Keratinocyte (primary cell): ENCODE measurements at regions not wholly inside any gene's neighbourhood (a gene's known extent, or its start where the extent isn't known, plus 50 kb on each side); places are given as distances from the start of the nearest gene placed in this dataset.

Experiments
- DNase-seq: peaks from one replicate; pipeline ENCODE4 v3.0.0-alpha.2; 2011; ENCODE audit warnings: low read depth, missing footprints, low spot score
- FAIRE-seq: peaks from 2 replicates; lab custom pipeline; 2011; peaks lifted over from hg19 to GRCh38; lab: Jason Lieb, UNC
- H2AFZ ChIP-seq: 2 replicates; pipeline ENCODE4 v1.6.0; 2012; ENCODE audit warnings: low read length, control low read depth, inconsistent platforms; ENCODE audit not compliant: control insufficient read depth
- H3K27ac ChIP-seq: 2 replicates; pipeline ENCODE4 v1.5.1; 2011; ENCODE audit warnings: low read length; ENCODE audit not compliant: control insufficient read depth, insufficient read depth
- H3K27me3 ChIP-seq: 3 replicates; pipeline ENCODE4 v1.6.0; 2011; ENCODE audit warnings: low read length; ENCODE audit not compliant: control insufficient read depth, insufficient read depth; ENCODE audit errors: extremely low read depth
- H3K36me3 ChIP-seq, 2 experiments: 2 replicates in 1 of 2; 3 replicates in 1 of 2; pipeline ENCODE4 v1.5.1; 2011; ENCODE audit warnings: low read length in 2 of 2, mild to moderate bottlenecking in 1 of 2; ENCODE audit not compliant: control insufficient read depth in 2 of 2, insufficient read depth in 2 of 2; ENCODE audit errors: extremely low read depth in 1 of 2
- H3K4me1 ChIP-seq: 3 replicates; pipeline ENCODE4 v1.5.1; 2011; ENCODE audit warnings: low read length; ENCODE audit not compliant: control insufficient read depth, insufficient read depth; ENCODE audit errors: extremely low read depth
- H3K4me2 ChIP-seq: 3 replicates; pipeline ENCODE4 v1.6.0; 2011; ENCODE audit warnings: low read depth, low read length; ENCODE audit not compliant: control insufficient read depth, insufficient read depth; ENCODE audit errors: extremely low read depth
- H3K4me3 ChIP-seq, 3 experiments: fragments of 200-600 bp in 1 of 3; sonication (generic) in 1 of 3; 2 replicates in 2 of 3; 3 replicates in 1 of 3; pipeline ENCODE4 v1.5.1; 2011 to 2016; ENCODE audit warnings: low read length in 3 of 3, mild to moderate bottlenecking in 3 of 3, control low read depth in 2 of 3, inconsistent platforms in 1 of 3, low read depth in 1 of 3, mixed read lengths in 1 of 3, mixed run types in 1 of 3, moderate library complexity in 1 of 3; ENCODE audit not compliant: control insufficient read depth in 2 of 3, insufficient read depth in 2 of 3; ENCODE audit errors: extremely low read depth in 1 of 3
- H3K79me2 ChIP-seq: 2 replicates; pipeline ENCODE4 v1.6.0; 2012; ENCODE audit warnings: low read length; ENCODE audit not compliant: control insufficient read depth, insufficient read depth
- H3K9ac ChIP-seq: 3 replicates; pipeline ENCODE4 v1.6.0; 2011; ENCODE audit warnings: low read length; ENCODE audit not compliant: control insufficient read depth, insufficient read depth; ENCODE audit errors: extremely low read depth
- H3K9me1 ChIP-seq: 3 replicates; pipeline ENCODE4 v1.6.0; 2011; ENCODE audit warnings: low read length; ENCODE audit not compliant: control insufficient read depth, insufficient read depth; ENCODE audit errors: extremely low read depth
- H3K9me3 ChIP-seq: 2 replicates; pipeline ENCODE4 v1.5.1; 2012; ENCODE audit warnings: low read depth, low read length; ENCODE audit not compliant: control insufficient read depth
- H4K20me1 ChIP-seq: 3 replicates; pipeline ENCODE4 v1.6.0; 2011; ENCODE audit warnings: low read length; ENCODE audit not compliant: control insufficient read depth, insufficient read depth; ENCODE audit errors: extremely low read depth
- EZH2 ChIP-seq: IDR thresholded peaks from one replicate; pipeline ENCODE4 v1.6.1; 2012; ENCODE audit warnings: inconsistent platforms, mild to moderate bottlenecking, low read length, moderate library complexity
- dilution Hi-C: fragments of 300-500 bp; cut with MboI; formaldehyde crosslinking; loops from one replicate; pipeline ENCODE4 v1.7.0; 2020; ENCODE audit warnings: low sequenced_read_pairs; ENCODE audit not compliant: extremely low pct_ligation_motif_present
- TF ChIP-seq, protein P1 (sequence below), 3 experiments: IDR thresholded peaks in 1 of 3; conservative IDR thresholded peaks in 1 of 3; optimal IDR thresholded peaks in 1 of 3; 2 replicates in 2 of 3; 3 replicates in 1 of 3; pipeline versions ENCODE3 to v1.5.1; 2011; ENCODE audit warnings: low read length in 3 of 3, mild to moderate bottlenecking in 3 of 3, moderate library complexity in 2 of 3, control low read depth in 1 of 3, inconsistent platforms in 1 of 3; ENCODE audit not compliant: insufficient read depth in 2 of 3; ENCODE audit errors: extremely low read depth in 1 of 3

DNA sequence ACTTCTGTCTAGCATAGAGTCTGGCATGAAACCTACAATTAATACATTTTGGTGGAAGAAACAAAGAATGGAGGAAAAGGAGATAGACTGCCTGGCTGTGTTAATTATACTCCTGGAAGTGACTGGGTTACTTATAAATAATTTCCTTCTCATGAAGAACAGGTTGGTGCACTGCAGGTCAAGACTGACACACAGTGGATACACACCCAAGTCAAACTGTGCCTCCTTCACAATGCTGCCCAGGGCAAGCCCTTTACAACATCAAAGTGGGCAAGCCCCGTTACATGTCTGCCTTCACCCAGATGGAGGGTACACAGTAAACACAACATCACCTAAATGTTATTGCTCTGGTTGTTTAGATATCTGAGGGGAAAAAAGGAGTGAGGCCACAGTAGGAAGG, 83.7 kb upstream of the KCNA4 start:
- no peaks in the 10 kb centered on the region for H4K20me1 ChIP-seq
- FAIRE-seq (no peak), DNase-seq (no peak)
- H3K4me3 ChIP-seq: no peak overlapping the region
- H3K9me1 ChIP-seq: no peaks in the 10 kb centered on the region
- no peak for TF ChIP-seq EZH2
- TF ChIP-seq, protein P1, sequence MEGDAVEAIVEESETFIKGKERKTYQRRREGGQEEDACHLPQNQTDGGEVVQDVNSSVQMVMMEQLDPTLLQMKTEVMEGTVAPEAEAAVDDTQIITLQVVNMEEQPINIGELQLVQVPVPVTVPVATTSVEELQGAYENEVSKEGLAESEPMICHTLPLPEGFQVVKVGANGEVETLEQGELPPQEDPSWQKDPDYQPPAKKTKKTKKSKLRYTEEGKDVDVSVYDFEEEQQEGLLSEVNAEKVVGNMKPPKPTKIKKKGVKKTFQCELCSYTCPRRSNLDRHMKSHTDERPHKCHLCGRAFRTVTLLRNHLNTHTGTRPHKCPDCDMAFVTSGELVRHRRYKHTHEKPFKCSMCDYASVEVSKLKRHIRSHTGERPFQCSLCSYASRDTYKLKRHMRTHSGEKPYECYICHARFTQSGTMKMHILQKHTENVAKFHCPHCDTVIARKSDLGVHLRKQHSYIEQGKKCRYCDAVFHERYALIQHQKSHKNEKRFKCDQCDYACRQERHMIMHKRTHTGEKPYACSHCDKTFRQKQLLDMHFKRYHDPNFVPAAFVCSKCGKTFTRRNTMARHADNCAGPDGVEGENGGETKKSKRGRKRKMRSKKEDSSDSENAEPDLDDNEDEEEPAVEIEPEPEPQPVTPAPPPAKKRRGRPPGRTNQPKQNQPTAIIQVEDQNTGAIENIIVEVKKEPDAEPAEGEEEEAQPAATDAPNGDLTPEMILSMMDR (optimal IDR thresholded peaks at IDR 0.05 in 1 of 3, IDR thresholded peaks at IDR 0.05 in 1 of 3, conservative IDR thresholded peaks at IDR 0.05 in 1 of 3; ENCODE audit: extremely low read depth in 1 of 3, insufficient read depth in 2 of 3, low read length in 3 of 3): no peak
- H3K4me1 ChIP-seq: no peaks in the 10 kb centered on the region
- dilution Hi-C loops: no loop called here
- H3K27ac ChIP-seq: no peak overlapping the region
- H3K9me3 ChIP-seq: no peaks in the 10 kb centered on the region
- no peaks in the 10 kb centered on the region for H3K79me2 ChIP-seq
- no peak overlapping the region for H3K4me2 ChIP-seq
- H3K9ac ChIP-seq: no peak overlapping the region
- H3K27me3 ChIP-seq: no peaks in the 10 kb centered on the region
- H2AFZ ChIP-seq: no peak overlapping the region
- no peaks in the 10 kb centered on the region for H3K36me3 ChIP-seq

DNA sequence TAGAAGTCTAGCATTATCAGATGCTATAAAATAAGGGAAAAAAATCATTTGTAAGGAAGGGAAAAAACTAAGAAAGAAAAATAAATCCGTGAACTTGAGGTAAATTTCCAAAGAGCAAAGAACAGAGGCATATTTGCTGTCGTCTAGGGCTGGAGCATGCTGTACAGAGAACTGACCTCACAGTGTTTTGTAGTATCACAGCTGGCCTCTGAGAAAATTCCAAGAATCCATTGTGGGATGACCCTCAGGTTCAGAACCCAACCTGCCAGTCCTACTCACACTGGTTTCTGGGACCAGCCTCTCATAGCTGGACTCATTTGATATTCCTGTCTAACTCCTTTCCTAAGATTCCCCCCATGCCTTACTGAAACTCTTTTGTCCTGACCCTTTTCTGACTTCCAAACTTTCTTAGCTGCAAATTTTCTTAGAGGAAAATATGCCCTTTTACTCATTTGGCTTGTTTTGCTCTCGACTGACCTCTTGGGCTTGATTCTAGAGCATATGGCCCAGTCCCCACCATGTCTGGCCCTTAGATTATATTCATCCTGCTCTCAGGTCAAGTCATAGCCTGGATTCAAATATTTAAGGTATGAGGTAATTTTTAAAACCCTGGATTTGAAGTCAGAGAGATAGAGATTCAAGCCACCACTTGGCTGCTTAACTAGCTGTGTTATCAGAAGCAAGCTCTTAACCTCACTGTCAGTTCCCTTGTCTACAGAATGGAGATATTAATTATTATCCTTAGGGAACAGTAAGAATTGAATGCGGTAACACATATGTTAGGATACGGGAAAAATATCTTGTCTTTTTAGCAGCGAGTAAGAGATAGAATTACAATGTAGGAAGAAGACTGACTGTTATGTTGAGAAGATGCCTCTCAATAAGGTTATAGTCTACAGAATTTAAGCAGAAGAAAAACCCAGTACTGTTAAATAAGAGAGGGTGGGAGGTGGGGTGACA, 89.7 kb upstream of the KCNA4 start:
- Histone ChIP-seq H3K4me1 (no peaks in the 10 kb centered on the region), H3K27ac (no peak overlapping the region), H3K36me3 (no peaks in the 10 kb centered on the region), H2AFZ (no peak overlapping the region), H4K20me1 (no peaks in the 10 kb centered on the region), H3K9me3 (no peaks in the 10 kb centered on the region), H3K79me2 (no peaks in the 10 kb centered on the region), H3K4me3 (no peak overlapping the region), H3K9ac (no peak overlapping the region), H3K9me1 (no peaks in the 10 kb centered on the region), H3K27me3 (no peaks in the 10 kb centered on the region), H3K4me2 (no peak overlapping the region)
- FAIRE-seq (no peak), DNase-seq (no peak)
- dilution Hi-C loops: no loop called here
- TF ChIP-seq, protein P1 (optimal IDR thresholded peaks at IDR 0.05 in 1 of 3, IDR thresholded peaks at IDR 0.05 in 1 of 3, conservative IDR thresholded peaks at IDR 0.05 in 1 of 3; ENCODE audit: extremely low read depth in 1 of 3, insufficient read depth in 2 of 3, low read length in 3 of 3): no peak
- no peak for TF ChIP-seq EZH2
